HG03460 (cell line): ENCODE measurements at regions not wholly inside any gene's neighbourhood (a gene's known extent, or its start where the extent isn't known, plus 50 kb on each side); places are given as distances from the start of the nearest gene placed in this dataset.

Experiments
- ATAC-seq: cut with Tn5 transposase; IDR thresholded peaks from one replicate; pipeline ENCODE4 v1.9.1; 2021; ENCODE audit not compliant: unreplicated experiment

DNA sequence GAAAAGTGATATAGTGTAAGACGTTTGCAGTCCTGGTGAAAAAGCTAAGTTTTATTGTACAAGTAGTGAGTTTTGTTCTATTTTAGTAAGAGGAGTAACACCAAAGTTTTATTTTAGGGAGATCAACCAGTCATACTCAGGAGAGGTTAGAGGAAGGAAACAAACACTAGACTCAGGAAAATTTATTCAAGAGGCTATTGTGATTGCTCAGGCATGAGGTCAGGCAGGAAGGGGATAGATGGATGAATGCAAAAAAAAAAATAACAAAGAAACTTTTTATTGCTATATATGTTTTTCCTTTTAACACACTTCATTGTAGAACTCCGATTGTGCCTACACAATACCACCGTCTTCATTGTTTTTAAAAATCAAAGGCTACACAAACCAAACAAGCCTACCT lies 189.0 kb downstream of the LYPLAL1 start:
- no peak for ATAC-seq

DNA sequence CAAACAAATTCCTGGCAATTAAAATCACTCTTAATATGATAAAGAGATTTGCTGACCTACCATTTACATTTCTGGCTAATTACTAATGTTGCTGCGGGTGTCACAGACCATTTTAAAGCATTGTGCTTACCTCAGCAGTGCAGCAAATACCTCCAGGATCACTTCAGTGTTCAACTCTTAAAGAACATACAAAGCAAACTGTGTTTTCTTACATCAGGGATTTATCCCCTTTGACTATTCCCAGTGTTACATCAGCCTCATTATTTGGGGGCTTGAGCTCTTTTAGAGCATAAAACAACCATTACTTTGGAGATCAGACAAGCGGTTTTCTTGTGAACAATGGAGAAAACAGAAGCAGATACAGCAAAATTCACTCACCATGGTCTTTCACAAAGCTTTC lies 185.4 kb downstream of the LYPLAL1 start:
- ATAC-seq, result no peak

DNA sequence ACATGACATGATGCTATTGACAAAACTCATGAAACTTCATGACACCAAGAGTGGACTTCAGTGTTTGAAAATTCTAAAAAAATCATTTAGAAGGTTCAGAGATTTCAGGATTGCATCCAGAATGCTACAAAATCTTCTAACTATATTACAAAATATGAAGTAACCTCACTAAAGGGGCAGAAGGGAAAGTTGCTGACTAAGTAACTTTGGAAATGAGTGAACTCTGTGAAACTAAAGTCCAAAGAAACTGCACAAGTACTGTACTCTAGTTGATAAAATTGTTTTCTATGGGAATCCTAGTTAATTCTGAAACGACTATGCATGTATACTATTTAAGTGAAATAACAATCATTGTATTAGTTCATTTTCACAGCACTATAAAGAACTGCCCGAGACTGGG lies 184.4 kb downstream of the LYPLAL1 start:
- ATAC-seq, result no peak

DNA sequence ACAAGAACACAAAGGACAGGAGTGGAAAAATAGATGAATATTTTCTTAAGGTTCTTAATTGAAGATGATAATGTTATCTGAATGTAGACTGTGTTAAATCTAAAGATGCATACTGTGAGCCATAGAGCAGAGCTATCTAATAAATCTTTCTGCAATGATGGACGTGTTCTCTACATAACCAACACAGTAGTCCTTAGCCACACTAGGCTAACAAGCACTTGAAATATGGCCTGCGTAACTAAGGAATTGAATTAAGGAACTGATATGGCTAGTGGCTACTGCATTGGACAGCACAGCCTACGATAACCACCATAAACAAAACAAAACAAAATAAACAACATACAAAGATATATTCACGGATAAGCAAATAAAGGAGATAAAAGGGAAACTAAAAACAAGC lies 181.3 kb downstream of the LYPLAL1 start:
- ATAC-seq, result no peak

DNA sequence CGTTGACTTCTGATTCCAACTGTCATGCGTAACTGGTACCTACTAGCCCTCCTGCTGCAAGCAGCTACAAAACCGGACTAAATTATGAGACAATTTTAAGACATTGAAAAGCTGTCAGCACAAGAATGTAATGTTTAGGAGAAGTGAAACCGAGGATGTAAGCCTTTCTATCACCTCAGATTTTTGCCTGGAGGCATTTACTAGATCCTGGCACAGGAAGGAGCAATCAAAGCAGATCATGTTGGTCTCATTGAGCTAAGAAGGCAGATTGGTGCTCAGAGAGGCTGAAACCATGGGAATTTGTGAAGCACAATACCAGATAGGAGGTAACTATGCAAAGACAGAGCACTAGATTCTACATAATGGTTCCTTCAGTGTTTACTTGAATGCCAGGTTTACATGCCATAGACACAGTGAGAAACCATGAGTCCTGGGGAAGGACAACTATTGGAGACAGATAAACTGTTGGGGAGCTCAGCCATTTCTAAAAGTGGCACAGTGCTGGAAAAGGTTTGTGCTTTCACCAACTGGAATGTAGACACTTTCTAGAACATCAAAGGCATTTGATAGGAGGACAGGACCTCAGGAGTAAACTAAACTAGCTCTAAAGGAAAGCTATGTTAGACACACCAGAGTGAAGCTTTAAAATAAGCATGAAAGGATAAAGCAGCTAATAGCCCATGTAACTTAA lies 179.4 kb downstream of the LYPLAL1 start:
- ATAC-seq, result no peak

DNA sequence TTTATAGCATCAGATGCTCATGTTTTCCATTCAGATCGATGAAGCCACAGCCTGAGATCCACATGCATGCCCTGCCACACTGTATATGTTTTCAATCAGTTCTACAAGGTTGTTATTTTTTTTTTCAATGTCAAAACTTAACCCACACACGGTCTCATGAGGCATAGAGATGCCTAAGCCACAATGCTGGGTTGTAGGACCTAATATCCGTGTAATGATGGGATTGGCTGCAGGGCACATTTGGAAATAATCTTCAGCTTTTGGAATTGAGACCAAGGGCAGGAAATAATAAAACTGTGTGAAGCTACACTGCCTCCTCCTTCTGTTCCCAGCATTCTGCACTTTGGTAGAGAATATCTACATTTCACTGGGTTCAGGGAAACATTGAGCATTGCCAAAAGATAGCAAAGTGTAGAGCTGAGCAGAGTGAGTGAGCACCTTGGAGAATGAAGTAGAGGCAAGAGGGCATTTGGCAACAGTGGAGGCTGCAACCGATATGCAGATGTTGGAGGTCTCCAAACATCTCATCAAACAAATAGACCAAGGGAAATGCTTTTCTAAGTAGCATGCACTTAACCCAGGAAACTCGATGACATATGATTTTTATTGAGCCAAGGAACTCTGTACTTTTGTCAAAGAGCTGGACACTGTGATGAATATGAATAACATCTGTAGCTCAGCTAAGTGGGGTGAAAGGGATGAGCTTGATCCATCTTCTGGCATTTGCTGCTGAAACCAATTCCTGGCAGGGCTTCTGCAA lies 176.7 kb downstream of the LYPLAL1 start:
- no peak for ATAC-seq

DNA sequence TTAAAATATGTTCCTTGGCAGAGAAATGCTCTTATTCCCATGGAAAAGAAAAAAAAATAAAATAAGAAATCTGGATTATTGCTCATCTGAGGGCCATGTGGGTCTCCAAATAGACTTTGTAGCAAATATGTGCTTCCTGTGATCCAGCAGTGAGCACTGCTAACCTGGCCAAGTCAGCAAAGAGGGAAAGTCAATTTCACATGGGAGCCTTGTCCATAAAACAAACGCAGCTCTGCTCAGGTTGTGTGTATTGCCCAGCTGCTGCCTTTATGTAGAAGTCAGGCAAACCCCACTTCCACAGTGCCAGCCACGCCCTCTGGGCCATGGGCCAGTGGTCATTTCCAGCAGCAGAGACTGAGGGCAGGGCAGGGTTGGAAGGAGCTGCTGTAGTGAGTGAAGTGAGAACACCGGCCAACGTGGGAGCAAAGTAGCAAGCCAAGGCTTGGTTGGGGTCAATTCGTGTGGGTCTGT lies 174.3 kb downstream of the LYPLAL1 start:
- ATAC-seq, result no peak

DNA sequence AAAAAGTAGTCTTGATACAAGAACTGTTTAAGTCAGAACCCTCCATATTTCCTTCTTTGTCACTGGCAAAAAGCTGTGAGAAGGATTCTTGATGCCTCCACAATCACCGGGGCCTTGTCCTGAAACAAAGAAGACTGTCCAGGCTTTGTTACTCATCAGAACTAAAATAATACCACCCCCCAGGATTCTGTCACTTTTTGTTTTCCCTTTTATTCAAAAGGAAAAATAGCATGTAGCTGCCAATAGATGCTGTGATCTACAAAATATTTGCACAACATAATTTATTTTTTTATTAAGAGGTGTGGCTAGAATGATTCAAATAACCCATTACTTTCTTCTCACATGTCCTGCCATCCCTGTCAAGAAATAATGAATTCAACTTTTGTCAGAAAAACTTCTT lies 173.7 kb downstream of the LYPLAL1 start:
- no peak for ATAC-seq

DNA sequence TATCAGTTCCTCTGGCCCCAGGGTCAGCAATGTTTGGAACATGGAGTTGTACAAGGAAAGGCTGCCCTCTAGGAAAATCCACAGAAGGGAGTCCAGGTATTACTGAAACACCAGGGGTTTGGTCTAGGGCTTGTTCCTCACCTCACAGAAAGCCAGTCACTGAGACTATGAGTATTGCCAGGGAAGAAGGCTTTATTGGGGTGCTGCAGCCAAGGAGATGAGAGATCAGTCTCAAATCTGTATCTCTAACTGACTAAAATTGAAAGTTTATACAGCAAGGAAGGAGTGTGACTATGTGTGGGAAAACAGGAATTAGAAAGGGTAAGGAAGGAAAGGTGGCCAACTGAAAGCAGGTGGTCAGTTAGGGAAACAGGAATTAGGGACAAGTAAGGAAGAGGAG lies 172.3 kb downstream of the LYPLAL1 start:
- no peak for ATAC-seq

DNA sequence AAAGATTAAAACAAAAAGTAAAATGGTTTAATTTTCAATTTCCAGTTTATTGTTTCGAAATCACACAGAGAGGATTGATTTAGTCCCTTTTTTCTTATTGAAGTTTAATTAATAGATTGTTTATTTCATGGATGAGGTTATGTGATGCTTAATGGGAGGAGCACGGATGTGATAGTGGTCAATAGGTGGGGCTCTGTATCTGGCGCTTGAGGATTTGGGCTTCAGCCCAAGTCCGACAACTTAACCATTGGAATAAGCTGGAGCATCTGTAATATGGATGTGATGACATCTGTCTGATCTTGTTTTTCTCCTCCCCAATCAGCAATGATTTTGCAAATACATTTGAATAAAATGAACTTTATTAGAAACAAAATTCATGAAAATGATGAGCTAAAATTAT lies 169.2 kb downstream of the LYPLAL1 start:
- no peak for ATAC-seq

DNA sequence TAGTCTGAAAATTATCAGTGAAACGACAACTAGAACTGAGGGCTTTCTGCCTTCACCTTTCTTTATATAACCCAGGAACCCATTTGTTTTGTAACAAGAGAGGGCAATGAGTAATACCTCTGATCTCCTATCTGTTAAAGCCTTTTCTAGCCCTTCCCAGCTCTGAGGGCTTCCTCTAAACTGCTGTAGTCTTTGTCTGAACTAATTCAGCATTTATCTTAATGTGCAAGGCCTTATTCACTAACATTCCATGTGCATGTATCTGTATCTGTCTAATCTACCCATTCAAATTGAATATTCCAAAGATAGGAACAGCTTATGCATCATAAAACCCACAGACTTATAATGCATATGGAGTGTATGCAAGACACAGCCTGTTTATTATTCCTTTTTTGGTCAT lies 167.1 kb downstream of the LYPLAL1 start:
- no peak for ATAC-seq

DNA sequence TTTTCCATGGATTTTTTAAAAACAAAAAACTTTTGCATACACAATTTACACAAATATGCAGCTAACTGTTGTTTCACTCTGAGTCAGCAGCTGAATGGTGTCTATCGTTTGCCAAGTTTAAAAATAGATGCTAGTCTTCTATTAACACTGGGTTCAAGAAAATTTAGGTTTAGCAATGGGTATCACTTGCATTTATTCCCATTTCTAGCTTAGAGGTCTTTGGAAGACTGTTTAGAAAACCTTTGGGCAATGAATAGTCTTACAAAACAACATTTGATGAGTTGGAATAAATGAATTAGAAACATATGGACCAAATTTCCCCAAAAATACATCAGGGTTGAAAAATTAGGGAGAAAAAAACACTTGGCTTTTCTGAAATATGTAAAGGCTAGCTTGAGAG lies 165.8 kb downstream of the LYPLAL1 start:
- ATAC-seq, result no peak

DNA sequence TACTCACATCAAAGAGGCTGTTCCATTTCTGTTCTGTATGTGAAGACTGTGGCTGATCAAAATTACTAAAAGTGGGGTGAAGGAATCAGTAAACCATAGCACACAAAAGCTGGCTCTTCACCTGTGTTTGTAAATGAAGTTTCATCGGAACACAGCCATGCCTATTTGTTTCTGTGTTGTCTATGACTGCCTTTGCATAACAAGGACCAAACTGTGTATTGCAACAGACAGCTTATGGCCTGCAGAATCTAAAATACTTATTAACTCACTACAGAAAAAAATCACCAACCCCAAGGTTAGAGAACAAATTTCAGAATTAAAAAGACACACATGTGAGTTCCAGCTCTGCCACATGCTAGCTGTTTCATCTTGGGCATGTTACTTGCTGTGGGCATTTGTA lies 163.9 kb downstream of the LYPLAL1 start:
- no peak for ATAC-seq

DNA sequence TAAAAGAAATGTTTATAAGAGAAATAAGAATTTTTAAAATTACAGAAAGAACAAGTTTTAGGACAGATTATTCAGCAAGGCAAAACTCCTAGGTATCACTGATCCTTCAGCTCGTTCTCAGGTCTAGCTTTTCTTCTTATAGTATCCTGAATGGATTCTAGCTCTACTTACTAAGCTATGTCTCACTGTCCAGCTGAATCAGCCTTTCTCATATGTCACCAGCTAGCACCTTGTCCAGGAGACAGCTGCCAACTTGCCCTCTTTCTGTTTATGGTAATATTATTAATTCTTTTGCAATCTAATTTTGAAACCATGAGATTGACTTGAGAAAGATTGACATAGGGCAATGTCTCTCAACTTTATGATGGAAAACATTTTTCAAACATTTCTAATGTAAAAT lies 159.9 kb downstream of the LYPLAL1 start:
- ATAC-seq, result no peak

DNA sequence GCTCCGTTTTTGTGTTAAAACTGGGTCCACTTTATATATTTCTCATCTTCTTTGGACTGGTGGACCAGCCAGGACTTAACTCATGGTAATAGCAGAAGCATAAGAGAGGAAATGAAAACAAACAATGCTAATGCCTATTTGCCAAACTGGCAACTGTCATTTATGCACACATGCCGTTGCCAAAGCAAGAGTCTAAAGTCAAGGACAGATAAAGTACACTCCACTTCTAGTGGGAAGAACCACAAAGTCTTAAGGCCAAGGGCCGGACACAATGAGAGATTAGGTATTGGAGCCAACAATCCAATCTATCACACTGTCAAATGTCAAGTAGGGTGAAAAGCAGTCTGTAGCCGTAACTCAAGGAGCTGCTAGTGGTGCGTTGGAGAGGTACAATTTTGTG lies 157.7 kb downstream of the LYPLAL1 start:
- no peak for ATAC-seq

DNA sequence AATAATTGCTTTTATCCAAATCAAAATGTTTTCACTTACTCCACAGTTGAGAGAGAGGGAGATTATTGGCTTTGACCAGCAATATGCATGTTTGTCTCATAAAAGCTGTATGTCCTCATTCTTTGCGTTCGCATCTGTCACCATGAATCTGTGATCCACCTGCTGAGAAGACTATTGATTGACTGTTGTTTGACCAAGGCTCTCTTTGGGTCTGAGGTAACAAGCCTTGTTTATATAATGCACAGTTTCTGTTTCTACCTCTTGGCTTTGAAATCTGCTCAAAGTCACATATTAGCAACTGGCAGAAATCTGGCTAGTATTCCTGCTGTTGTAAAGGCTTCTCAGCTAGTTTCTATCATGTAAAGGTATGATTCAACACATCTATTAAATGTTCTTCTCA lies 157.0 kb downstream of the LYPLAL1 start:
- ATAC-seq, result no peak

DNA sequence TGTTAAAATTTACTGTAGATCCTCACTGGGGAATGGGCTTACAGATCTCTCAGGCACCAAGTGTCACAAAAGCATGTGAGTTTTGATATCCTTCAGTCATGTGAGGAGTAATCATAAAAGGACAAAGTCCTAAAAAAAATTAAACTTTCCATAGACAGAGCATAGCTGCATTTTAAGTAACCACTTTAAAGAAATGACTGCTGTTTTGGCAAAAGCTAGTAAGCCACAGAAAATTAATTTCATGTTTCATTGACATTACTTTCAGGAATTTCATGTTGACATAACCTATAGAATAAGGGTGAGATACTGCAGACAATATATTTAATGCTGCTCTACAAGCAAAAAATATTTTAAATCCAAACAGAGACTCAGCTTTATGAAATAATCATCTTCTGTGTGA lies 156.3 kb downstream of the LYPLAL1 start:
- no peak for ATAC-seq

DNA sequence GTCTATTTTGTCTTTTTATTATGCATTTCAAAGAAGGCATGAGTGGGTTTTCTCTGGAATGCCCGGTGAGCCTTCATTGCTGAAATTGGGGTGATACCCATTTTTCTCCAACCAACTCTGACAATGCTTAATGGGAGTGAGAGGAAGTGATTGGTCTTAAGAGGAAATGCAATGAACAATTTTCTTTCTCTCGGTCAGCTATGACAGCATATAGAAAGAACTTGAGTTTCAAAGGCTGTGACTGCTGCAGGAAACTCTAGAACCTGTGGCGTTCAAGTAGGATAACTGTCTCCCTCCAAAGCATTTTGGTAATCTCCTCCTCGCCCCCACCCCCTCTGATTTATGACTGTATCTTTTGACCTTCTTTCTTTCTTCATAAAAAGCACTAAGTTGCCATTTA lies 155.9 kb downstream of the LYPLAL1 start:
- no peak for ATAC-seq

DNA sequence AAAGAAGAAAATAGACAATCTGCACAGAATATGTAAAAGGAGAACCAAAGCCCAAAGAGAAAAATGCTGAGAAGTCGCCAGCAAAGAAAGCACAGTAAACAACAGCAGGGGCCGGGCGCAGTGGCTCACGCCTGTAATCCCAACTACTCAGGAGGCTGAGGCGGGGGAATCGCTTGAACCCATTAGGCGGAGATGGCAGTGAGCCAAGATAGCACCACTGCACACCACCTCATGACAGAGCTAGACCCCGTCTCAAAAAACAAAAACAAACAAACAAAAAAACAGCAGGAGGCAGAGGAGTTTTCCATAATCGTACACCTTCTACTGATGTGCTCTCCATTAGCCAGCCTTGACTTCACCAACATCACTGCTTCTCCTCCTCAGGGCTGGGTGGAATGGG lies 153.2 kb downstream of the LYPLAL1 start:
- ATAC-seq, result no peak

DNA sequence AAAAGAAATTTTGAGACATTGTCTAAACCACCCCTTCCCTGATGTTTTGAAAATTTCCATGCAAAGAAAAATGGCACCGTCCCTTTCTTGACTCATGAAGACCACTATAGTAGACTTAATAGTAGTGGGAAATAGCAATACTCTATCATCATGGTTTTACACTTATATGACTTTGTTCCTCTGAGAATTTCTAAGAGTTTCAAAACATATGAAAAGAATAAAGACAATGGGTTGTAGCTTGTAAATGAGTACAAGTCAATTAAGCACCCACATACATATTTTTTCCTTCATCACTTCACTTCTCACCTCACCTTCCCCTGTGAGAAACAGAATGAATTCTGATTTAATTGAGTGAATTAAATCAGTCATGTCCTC lies 151.7 kb downstream of the LYPLAL1 start:
- no peak for ATAC-seq

DNA sequence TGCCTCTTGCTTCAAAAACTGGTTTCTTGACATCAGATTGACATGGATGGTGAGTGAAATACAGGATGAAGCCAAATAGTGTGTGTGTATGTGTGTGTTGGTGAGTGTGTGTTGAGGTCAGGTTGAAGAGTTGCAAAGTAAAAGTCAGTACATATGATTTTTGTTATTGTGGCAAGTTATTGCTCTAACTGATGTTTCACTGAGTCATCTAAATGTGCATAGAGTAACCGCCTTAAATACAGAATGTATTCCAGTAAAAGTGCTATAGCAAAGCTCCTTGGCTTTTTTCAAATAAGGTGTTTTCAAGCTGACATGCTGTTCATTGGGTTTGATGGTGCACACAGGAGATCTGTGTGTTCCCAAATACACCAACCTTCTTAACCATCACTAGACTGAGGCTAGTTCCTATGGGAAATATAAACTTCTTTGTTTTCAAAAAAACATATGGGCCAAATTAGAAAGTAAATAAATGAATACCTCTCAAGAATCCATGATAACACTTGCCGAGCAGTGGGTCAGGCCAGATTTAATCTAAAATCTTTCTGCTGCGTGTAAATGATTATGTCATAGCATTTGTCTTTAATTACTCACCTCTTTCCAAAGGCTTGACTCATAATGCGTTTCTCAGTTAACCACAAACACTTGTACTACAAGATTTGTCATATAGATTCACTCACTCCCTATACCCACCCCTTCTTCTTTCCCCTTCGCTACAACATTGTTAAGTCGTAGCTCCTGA lies 151.1 kb downstream of the LYPLAL1 start:
- ATAC-seq, result no peak

DNA sequence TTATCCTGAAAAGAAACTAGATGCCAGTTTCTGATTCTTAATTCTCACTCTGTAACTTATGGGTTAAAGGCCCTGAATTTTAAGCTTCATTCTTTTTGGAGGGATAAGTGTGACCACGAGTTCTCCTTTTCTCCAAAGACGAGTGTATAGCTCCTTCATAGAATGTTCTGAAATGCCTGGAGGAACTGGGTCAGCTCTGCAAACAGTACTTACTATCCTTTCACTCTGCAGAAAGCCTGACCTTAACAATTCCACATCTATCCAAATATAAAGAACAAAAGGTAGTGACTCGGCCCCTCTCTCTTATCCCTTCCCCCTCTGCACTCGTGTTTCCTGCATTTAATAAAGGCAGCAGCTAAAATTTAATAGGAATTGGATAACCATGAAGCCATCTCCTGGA lies 150.5 kb downstream of the LYPLAL1 start:
- no peak for ATAC-seq
